Body of pancreas (tissue), 4 donors: ENCODE measurements at regions not wholly inside any gene's neighbourhood (a gene's known extent, or its start where the extent isn't known, plus 50 kb on each side); places are given as distances from the start of the nearest gene placed in this dataset.

Source experiments
- CTCF ChIP-seq, 7 experiments: fragments of 450-650 bp in 4 of 7; fragments of 200-600 bp in 3 of 7; sonication (generic) in 3 of 7; IDR thresholded peaks; one replicate each; pipeline ENCODE4 v1.5.1; 2016 to 2019; ENCODE audit warnings: antibody characterized with exemption in 7 of 7
- POLR2A ChIP-seq, 3 donors: fragments of 450-650 bp; IDR thresholded peaks; one replicate each; pipeline ENCODE4 v1.6.1; 2016; ENCODE audit warnings: antibody characterized with exemption in 3 of 3, mild to moderate bottlenecking in 2 of 3

- TF ChIP-seq CTCF (IDR thresholded peaks at IDR 0.05) (no peak), POLR2A (IDR thresholded peaks at IDR 0.05) (no peak)
Measured at GRCh38 chr1:168843950-168844349, 114.9 kb upstream of the DPT start.
